ENCODE measurements at regions not wholly inside any gene's neighbourhood (a gene's known extent, or its start where the extent isn't known, plus 50 kb on each side); places are given as distances from the start of the nearest gene placed in this dataset.
"Not testable (repeated sequence)": the region's sequence is repeated elsewhere in the genome, so short reads cannot be mapped to it uniquely, and the experiment has no call there.

- DNase-seq: no peak
These were observed 445.8 kb upstream of the ZP4 start for GRCh38 chr1:238336531-238336930.

- no peak for DNase-seq
These were observed 443.4 kb upstream of the ZP4 start for GRCh38 chr1:238334170-238334569.

GRCh38 chr1:238331557-238331956, 440.8 kb upstream of the ZP4 start:
- no peak for DNase-seq

- DNase-seq: no peak
These were observed 438.9 kb upstream of the ZP4 start for GRCh38 chr1:238329671-238330070.

- DNase-seq: not testable (repeated sequence)
These were observed 436.3 kb upstream of the ZP4 start for GRCh38 chr1:238327033-238327432.

- not testable (repeated sequence) for DNase-seq
These were observed 435.8 kb upstream of the ZP4 start for GRCh38 chr1:238326479-238326878.

- DNase-seq: no peak
These were observed 433.6 kb upstream of the ZP4 start for GRCh38 chr1:238324211-238324864.

- DNase-seq: no peak
These were observed 432.8 kb upstream of the ZP4 start for GRCh38 chr1:238323490-238323889.

GRCh38 chr1:238319957-238320356, 429.2 kb upstream of the ZP4 start:
- DNase-seq: no peak

GRCh38 chr1:238318294-238319110, 427.8 kb upstream of the ZP4 start:
- no peak for DNase-seq

- no peak for DNase-seq
These were observed 422.2 kb upstream of the ZP4 start for GRCh38 chr1:238312969-238313368.

- DNase-seq: no peak
These were observed 415.7 kb upstream of the ZP4 start for GRCh38 chr1:238306411-238306810.

GRCh38 chr1:238302646-238303045, 411.9 kb upstream of the ZP4 start:
- no peak for DNase-seq

GRCh38 chr1:238296371-238296770, 405.6 kb upstream of the ZP4 start:
- no peak for DNase-seq

GRCh38 chr1:238293075-238293474, 402.4 kb upstream of the ZP4 start:
- no peak for DNase-seq

- no peak for DNase-seq
These were observed 390.7 kb upstream of the ZP4 start for GRCh38 chr1:238281418-238281817.

- DNase-seq: no peak
These were observed 389.1 kb upstream of the ZP4 start for GRCh38 chr1:238279694-238280380.

- no peak for DNase-seq
These were observed 381.4 kb upstream of the ZP4 start for GRCh38 chr1:238272145-238272544.

GRCh38 chr1:238265866-238266265, 375.1 kb upstream of the ZP4 start:
- DNase-seq: no peak

GRCh38 chr1:238264951-238265350, 374.2 kb upstream of the ZP4 start:
- no peak for DNase-seq

GRCh38 chr1:238258510-238258909, 367.8 kb upstream of the ZP4 start:
- DNase-seq: no peak

GRCh38 chr1:238257018-238257621, 366.4 kb upstream of the ZP4 start:
- DNase-seq: no peak

GRCh38 chr1:238254935-238255334, 364.2 kb upstream of the ZP4 start:
- no peak for DNase-seq

Data from right hindlimb (tissue), 1 donor.